ENCODE measurements at regions not wholly inside any gene's neighbourhood (a gene's known extent, or its start where the extent isn't known, plus 50 kb on each side); places are given as distances from the start of the nearest gene placed in this dataset.
"Not testable (repeated sequence)": the region's sequence is repeated elsewhere in the genome, so short reads cannot be mapped to it uniquely, and the experiment has no call there.

DNA sequence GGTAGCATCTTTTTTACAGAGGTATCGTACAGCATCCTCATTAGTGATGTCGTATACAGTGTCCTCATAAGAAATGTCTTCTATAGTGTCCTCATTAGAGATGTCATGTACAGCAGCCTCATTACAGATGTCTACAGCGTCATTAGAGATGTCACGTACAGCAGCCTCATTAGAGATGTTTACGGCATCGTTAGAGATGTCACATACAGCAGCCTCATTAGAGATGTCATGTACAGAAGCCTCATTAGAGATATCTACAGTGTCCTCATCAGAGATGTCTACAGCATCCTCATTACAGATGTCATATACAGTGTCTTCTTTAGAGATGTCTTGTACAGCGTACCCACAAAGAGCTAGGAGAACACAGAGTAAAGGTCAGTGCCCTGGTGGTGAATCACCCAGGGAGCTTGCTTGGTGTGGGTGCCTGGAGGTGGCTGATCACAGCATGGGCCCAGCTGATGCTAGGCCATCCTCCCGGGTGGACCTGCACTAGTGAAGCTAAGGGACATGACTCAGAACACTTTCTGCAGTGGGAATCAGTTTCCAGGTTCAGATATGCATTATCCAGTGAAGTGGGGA is 109.2 kb downstream of the IGLL1 start:
- no TSS peak for BruUV-seq (replicated peaks)
- no peak overlapping the region for H3K27ac ChIP-seq (ENCODE audit: low read depth, low read length, poor library complexity, severe bottlenecking)
- ChIA-PET POLR2A (interaction anchor here (0.6 kb wide), 1 partner anchor 960 kb away, joined by 3 read pairs; no protein-coding TSS in a partner anchor), CTCF (ENCODE audit: unreplicated experiment) (no interaction called here)
- peaks cover 26% of the 10 kb centered on the region for H3K4me1 ChIP-seq (ENCODE audit: insufficient read depth, low read length, poor library complexity, severe bottlenecking)
- H3K4me2 ChIP-seq (ENCODE audit: low read length) = no peak overlapping the region
- TF ChIP-seq, protein P1, sequence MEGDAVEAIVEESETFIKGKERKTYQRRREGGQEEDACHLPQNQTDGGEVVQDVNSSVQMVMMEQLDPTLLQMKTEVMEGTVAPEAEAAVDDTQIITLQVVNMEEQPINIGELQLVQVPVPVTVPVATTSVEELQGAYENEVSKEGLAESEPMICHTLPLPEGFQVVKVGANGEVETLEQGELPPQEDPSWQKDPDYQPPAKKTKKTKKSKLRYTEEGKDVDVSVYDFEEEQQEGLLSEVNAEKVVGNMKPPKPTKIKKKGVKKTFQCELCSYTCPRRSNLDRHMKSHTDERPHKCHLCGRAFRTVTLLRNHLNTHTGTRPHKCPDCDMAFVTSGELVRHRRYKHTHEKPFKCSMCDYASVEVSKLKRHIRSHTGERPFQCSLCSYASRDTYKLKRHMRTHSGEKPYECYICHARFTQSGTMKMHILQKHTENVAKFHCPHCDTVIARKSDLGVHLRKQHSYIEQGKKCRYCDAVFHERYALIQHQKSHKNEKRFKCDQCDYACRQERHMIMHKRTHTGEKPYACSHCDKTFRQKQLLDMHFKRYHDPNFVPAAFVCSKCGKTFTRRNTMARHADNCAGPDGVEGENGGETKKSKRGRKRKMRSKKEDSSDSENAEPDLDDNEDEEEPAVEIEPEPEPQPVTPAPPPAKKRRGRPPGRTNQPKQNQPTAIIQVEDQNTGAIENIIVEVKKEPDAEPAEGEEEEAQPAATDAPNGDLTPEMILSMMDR (conservative IDR thresholded peaks at IDR 0.05; ENCODE audit: low read length) = no peak
- no peak for TF ChIP-seq EZH2phosphoT487 (IDR thresholded peaks at IDR 0.05; ENCODE audit: borderline replicate concordance, low read depth, low read length)
- no peak for DNase-seq (ENCODE audit: low spot score)
- H3K4me3 ChIP-seq (ENCODE audit: low read depth, low read length, poor library complexity, severe bottlenecking) = no peak overlapping the region
- intact Hi-C loops (cut with micrococcal nuclease; ENCODE audit: unreplicated experiment) = no loop called here
- no peaks in the 10 kb centered on the region for H3K9me3 ChIP-seq (ENCODE audit: low read length)
- H4K20me1 ChIP-seq (ENCODE audit: insufficient read depth, low read length) = no peaks in the 10 kb centered on the region
- H2AFZ ChIP-seq (ENCODE audit: low read length) = no peak overlapping the region
- H3K9me2 ChIP-seq (ENCODE audit: insufficient read depth, low read length) = no peaks in the 10 kb centered on the region
- no peaks in the 10 kb centered on the region for H3K79me2 ChIP-seq (ENCODE audit: insufficient read depth, low read depth, low read length)
- no peaks in the 10 kb centered on the region for H3K36me3 ChIP-seq (ENCODE audit: insufficient read depth, low read length)

DNA sequence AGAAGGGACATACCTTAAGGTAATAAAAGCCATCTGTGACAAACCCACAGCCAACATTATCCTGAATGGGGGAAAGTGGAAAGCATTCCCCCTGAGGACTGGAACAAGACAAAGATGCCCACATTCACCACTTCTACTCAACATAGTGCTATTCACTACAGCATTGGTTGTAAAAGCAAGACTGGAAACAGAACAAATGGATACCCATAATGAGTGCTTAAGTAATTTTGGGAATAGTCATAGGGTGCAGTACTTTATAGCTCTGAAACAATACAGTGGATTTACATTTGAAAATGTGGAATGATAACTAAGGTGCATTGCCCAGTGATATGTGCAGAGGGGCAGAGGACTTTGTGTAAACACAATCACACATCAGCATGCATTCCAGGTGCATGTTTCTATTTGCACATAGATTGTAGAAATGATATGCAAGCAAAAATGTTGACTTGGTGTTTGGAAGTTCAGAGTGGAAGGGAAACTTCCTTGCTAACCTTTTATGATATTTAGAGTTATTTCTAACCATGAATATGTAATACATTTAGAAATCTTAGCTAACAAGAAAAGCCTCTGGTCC is 112.3 kb downstream of the IGLL1 start:
- no peak for DNase-seq (ENCODE audit: low spot score)
- ChIA-PET POLR2A (no interaction called here), CTCF (ENCODE audit: unreplicated experiment) (no interaction called here)
- Histone ChIP-seq H3K27ac (ENCODE audit: low read depth, low read length, poor library complexity, severe bottlenecking) (no peak overlapping the region), H3K9me3 (ENCODE audit: low read length) (no peaks in the 10 kb centered on the region), H3K4me1 (ENCODE audit: insufficient read depth, low read length, poor library complexity, severe bottlenecking) (peaks cover 17% of the 10 kb centered on the region), H2AFZ (ENCODE audit: low read length) (no peak overlapping the region), H4K20me1 (ENCODE audit: insufficient read depth, low read length) (no peaks in the 10 kb centered on the region), H3K79me2 (ENCODE audit: insufficient read depth, low read depth, low read length) (no peaks in the 10 kb centered on the region), H3K36me3 (ENCODE audit: insufficient read depth, low read length) (no peaks in the 10 kb centered on the region), H3K4me2 (ENCODE audit: low read length) (no peak overlapping the region), H3K9me2 (ENCODE audit: insufficient read depth, low read length) (no peaks in the 10 kb centered on the region), H3K4me3 (ENCODE audit: low read depth, low read length, poor library complexity, severe bottlenecking) (no peak overlapping the region)
- no TSS peak for BruUV-seq (replicated peaks)
- TF ChIP-seq, protein P1 (conservative IDR thresholded peaks at IDR 0.05; ENCODE audit: low read length) = no peak
- TF ChIP-seq EZH2phosphoT487 (IDR thresholded peaks at IDR 0.05; ENCODE audit: borderline replicate concordance, low read depth, low read length) = no peak
- intact Hi-C loops (cut with micrococcal nuclease; ENCODE audit: unreplicated experiment) = no loop called here

DNA sequence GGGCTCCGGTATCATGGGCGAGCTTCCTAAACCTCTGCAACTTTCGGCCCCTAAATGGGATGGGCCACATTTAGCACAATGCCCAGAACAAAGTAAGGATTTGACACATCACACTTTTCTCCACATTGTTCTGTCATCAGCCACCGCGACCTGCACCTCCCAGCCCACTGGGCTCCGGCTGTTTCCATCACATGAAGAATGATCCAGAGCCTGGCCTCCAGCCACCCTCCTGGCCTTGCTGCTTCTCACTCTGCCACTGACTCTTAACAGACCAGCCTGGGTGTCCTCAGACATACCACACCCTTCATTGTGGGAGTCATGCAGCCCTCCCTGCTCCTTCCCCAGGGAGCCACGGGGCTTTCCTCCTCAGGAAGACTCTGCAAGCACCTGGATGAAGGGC is 113.7 kb downstream of the IGLL1 start:
- no peak overlapping the region for H3K4me2 ChIP-seq (ENCODE audit: low read length)
- no peak overlapping the region for H2AFZ ChIP-seq (ENCODE audit: low read length)
- intact Hi-C loops (cut with micrococcal nuclease; ENCODE audit: unreplicated experiment) = no loop called here
- peaks cover 3% of the 10 kb centered on the region for H3K4me1 ChIP-seq (ENCODE audit: insufficient read depth, low read length, poor library complexity, severe bottlenecking)
- no TSS peak for BruUV-seq (replicated peaks)
- TF ChIP-seq, protein P1 (conservative IDR thresholded peaks at IDR 0.05; ENCODE audit: low read length) = no peak
- TF ChIP-seq EZH2phosphoT487 (IDR thresholded peaks at IDR 0.05; ENCODE audit: borderline replicate concordance, low read depth, low read length) = no peak
- H3K36me3 ChIP-seq (ENCODE audit: insufficient read depth, low read length) = no peaks in the 10 kb centered on the region
- POLR2A ChIA-PET = no interaction called here
- no peaks in the 10 kb centered on the region for H3K9me3 ChIP-seq (ENCODE audit: low read length)
- CTCF ChIA-PET (ENCODE audit: unreplicated experiment) = no interaction called here
- H3K27ac ChIP-seq (ENCODE audit: low read depth, low read length, poor library complexity, severe bottlenecking) = no peak overlapping the region
- H3K4me3 ChIP-seq (ENCODE audit: low read depth, low read length, poor library complexity, severe bottlenecking) = no peak overlapping the region
- H4K20me1 ChIP-seq (ENCODE audit: insufficient read depth, low read length) = no peaks in the 10 kb centered on the region
- H3K79me2 ChIP-seq (ENCODE audit: insufficient read depth, low read depth, low read length) = no peaks in the 10 kb centered on the region
- no peak for DNase-seq (ENCODE audit: low spot score)
- no peaks in the 10 kb centered on the region for H3K9me2 ChIP-seq (ENCODE audit: insufficient read depth, low read length)

DNA sequence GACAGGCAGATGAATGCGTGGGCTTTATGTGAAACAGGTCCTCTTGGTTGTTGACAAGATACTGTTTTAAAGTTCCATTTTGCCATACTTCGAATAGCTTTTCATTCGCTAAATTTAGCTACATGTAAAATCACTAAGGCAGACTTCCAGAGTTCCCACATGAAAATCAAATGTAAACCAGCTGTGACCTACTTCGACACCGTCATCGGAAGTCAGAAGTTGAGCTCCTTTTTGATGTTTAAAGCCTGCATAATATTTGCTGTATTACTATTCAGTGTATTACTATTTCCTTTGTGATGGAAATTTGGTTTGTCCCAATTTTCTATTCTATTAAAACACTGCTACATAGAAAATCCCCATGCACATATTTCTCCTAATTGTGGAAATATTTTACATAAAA is 115.3 kb downstream of the IGLL1 start:
- H3K4me3 ChIP-seq (ENCODE audit: low read depth, low read length, poor library complexity, severe bottlenecking); DNase-seq (ENCODE audit: low spot score); H3K9me2 ChIP-seq (ENCODE audit: insufficient read depth, low read length); H2AFZ ChIP-seq (ENCODE audit: low read length); CTCF ChIA-PET (ENCODE audit: unreplicated experiment); H4K20me1 ChIP-seq (ENCODE audit: insufficient read depth, low read length); intact Hi-C loops (cut with micrococcal nuclease; ENCODE audit: unreplicated experiment); H3K4me1 ChIP-seq (ENCODE audit: insufficient read depth, low read length, poor library complexity, severe bottlenecking); H3K4me2 ChIP-seq (ENCODE audit: low read length); BruUV-seq (replicated peaks); H3K36me3 ChIP-seq (ENCODE audit: insufficient read depth, low read length); H3K79me2 ChIP-seq (ENCODE audit: insufficient read depth, low read depth, low read length); H3K27ac ChIP-seq (ENCODE audit: low read depth, low read length, poor library complexity, severe bottlenecking); H3K9me3 ChIP-seq (ENCODE audit: low read length): not testable (repeated sequence)
- POLR2A ChIA-PET = interaction anchor here (0.6 kb wide), 1 partner anchor 29 kb away, joined by 3 read pairs; no protein-coding TSS in a partner anchor

All from OCI-LY7 (cell line).